ENCODE measurements at regions not wholly inside any gene's neighbourhood (a gene's known extent, or its start where the extent isn't known, plus 50 kb on each side); places are given as distances from the start of the nearest gene placed in this dataset.

DNA sequence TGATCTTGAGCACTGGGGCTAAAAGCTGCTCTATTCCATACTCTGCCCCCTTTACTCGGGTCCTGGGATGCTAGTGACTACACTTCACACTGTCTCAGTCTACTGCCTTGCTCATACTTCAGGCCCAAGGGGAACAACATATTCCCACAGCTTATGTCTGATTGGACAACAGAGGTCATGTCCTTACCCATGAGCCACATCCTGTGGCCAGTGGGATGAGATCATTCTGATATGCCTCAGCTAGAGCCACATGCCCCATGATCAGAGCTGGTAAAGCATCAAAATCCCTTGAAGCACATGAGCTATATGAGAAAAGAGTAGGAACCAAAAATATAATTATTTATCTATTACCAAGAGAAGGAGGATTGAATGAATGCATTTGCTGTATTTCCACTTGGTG is 290.1 kb upstream of the TSHZ3 start:
- TF ChIP-seq, protein P1, sequence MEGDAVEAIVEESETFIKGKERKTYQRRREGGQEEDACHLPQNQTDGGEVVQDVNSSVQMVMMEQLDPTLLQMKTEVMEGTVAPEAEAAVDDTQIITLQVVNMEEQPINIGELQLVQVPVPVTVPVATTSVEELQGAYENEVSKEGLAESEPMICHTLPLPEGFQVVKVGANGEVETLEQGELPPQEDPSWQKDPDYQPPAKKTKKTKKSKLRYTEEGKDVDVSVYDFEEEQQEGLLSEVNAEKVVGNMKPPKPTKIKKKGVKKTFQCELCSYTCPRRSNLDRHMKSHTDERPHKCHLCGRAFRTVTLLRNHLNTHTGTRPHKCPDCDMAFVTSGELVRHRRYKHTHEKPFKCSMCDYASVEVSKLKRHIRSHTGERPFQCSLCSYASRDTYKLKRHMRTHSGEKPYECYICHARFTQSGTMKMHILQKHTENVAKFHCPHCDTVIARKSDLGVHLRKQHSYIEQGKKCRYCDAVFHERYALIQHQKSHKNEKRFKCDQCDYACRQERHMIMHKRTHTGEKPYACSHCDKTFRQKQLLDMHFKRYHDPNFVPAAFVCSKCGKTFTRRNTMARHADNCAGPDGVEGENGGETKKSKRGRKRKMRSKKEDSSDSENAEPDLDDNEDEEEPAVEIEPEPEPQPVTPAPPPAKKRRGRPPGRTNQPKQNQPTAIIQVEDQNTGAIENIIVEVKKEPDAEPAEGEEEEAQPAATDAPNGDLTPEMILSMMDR (conservative IDR thresholded peaks at IDR 0.05; ENCODE audit: control insufficient read depth, insufficient read depth, low read depth, low read length) = no peak
- DNase-seq (ENCODE audit: low read depth) = peak; percentile 13

DNA sequence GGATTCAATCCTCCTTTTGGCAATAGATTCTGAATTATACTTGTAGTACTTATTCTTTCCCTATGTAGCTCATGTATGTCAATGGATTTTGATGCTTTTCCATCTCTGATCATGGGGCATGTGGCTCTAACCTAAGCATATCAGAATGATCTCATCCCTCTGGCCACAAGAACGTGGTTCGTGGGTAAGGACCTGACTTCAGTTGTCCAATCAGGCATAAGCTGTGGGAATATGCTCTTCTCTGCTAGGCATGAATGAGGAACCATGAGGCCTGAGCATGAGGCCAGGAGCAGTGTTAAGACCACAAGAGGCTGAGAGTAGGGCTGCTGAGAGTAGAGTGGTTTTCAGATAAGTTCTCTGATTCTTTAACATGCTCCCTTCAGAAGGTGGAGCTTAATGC is 292.4 kb upstream of the TSHZ3 start:
- no peak for DNase-seq (ENCODE audit: low read depth)
- TF ChIP-seq, protein P1 (conservative IDR thresholded peaks at IDR 0.05; ENCODE audit: control insufficient read depth, insufficient read depth, low read depth, low read length) = no peak
- no peak overlapping the region for H3K4me3 ChIP-seq (ENCODE audit: control insufficient read depth, low read depth, low read length)

More for the DNA sequence above, 290.1 kb upstream of the TSHZ3 start:
- H3K4me3 ChIP-seq (ENCODE audit: control insufficient read depth, low read depth, low read length) = no peak overlapping the region

DNA sequence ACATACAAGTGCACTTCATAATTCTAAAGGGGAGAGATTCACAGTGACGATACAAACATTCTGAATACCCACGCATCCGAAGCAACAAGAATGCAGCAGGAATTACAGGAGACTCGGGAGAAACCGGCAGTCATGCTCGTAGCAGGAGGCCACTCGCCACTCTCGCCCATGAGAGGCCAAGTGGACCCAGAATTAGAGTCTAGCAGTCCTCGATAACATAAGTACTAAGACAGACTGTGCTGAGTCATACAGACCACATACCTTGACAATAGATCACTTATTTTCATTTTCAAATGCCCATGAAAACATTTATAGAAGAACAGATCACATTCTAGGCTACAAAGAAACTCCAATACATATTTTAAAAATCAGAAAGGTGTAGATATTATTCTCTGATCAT is 299.1 kb upstream of the TSHZ3 start:
- TF ChIP-seq, protein P1 (conservative IDR thresholded peaks at IDR 0.05; ENCODE audit: control insufficient read depth, insufficient read depth, low read depth, low read length) = no peak
- H3K4me3 ChIP-seq (ENCODE audit: control insufficient read depth, low read depth, low read length) = no peak overlapping the region
- no peak for DNase-seq (ENCODE audit: low read depth)

DNA sequence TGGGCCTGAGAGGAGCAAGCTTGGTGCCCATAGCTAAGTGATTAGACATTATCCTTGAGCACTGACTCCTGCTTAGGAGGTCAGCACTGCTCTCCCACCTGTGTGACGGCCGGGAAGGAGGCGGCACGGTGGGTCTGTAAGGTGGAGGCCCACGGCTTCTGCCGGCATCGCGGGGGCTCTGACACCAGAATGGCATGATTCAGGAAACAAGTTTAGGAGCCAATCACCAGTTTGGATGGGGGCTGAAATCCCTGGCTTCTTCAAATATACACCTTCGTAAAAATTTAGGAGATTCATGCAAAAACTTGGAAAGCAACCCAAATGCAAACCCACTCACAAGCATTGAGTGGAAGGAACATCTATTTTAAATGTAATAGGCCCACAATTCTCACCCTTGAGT is 307.3 kb upstream of the TSHZ3 start:
- no peak overlapping the region for H3K4me3 ChIP-seq (ENCODE audit: control insufficient read depth, low read depth, low read length)
- TF ChIP-seq, protein P1 (conservative IDR thresholded peaks at IDR 0.05; ENCODE audit: control insufficient read depth, insufficient read depth, low read depth, low read length) = no peak
- no peak for DNase-seq (ENCODE audit: low read depth)

DNA sequence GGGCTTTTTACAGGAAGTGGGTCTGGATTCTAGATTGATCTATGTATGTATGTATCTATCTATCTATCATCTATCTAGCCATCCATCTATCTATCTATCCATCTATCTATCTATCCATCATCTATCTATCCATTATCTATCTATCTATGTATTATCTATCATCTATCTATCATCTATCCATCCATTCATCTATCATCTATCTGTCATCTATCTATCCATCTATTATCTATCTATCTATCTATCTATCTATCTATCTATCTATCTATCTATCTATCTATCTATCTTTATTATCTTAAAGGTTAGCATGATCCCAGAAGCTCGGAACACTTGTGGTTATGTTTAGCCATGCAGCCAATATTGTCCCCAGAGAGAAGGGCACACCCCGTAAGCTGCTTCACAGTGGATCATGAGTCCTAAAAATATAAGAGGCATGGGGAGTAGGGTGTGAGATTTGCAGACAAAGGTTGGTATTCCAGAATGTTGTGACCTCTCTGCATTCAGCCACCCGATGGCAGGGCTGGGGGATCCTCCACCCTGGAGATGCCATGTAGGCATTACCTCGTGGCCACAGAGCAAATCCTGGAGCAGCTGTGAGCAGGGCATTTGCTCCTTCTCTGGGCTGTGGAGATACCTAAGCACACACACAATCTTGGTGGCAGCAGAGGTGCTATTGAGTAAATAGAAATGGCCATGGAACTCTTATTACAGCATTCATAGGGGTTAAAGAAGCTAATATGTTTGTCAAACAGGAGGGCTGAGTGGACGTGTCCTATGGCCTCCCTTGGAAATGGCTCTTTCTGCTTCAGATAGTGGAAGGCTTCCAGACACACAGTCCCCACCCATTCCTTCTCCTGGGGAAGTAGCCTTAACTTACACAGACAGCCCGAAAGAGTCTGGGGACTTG is 310.0 kb upstream of the TSHZ3 start:
- TF ChIP-seq, protein P1 (conservative IDR thresholded peaks at IDR 0.05; ENCODE audit: control insufficient read depth, insufficient read depth, low read depth, low read length) = no peak
- H3K4me3 ChIP-seq (ENCODE audit: control insufficient read depth, low read depth, low read length) = no peak overlapping the region
- DNase-seq (ENCODE audit: low read depth) = no peak

DNA sequence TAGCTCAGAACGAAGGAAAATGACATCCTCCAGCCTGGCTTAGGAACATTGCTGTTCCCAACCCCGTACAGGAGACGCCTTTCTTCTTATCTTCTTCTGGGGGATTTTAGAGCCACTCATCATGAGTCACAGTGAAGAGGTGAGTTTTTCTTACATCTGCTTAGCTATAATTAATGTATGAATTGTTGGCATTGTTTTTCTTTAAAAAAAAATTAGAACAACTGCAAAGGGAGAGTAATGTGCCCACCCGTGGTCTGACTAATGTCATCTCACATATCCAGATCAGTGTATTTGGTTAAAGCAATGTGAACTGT is 310.6 kb upstream of the TSHZ3 start:
- TF ChIP-seq, protein P1 (conservative IDR thresholded peaks at IDR 0.05; ENCODE audit: control insufficient read depth, insufficient read depth, low read depth, low read length) = no peak
- no peak for DNase-seq (ENCODE audit: low read depth)
- no peak overlapping the region for H3K4me3 ChIP-seq (ENCODE audit: control insufficient read depth, low read depth, low read length)

Measured in fibroblast of mammary gland (primary cell).